GM21381 (cell line): ENCODE measurements at regions not wholly inside any gene's neighbourhood (a gene's known extent, or its start where the extent isn't known, plus 50 kb on each side); places are given as distances from the start of the nearest gene placed in this dataset.

Experiments used
- ATAC-seq: cut with Tn5 transposase; IDR thresholded peaks from one replicate; pipeline ENCODE4 v1.9.1; 2021; ENCODE audit warnings: mild to moderate bottlenecking, moderate library complexity; ENCODE audit not compliant: unreplicated experiment

DNA sequence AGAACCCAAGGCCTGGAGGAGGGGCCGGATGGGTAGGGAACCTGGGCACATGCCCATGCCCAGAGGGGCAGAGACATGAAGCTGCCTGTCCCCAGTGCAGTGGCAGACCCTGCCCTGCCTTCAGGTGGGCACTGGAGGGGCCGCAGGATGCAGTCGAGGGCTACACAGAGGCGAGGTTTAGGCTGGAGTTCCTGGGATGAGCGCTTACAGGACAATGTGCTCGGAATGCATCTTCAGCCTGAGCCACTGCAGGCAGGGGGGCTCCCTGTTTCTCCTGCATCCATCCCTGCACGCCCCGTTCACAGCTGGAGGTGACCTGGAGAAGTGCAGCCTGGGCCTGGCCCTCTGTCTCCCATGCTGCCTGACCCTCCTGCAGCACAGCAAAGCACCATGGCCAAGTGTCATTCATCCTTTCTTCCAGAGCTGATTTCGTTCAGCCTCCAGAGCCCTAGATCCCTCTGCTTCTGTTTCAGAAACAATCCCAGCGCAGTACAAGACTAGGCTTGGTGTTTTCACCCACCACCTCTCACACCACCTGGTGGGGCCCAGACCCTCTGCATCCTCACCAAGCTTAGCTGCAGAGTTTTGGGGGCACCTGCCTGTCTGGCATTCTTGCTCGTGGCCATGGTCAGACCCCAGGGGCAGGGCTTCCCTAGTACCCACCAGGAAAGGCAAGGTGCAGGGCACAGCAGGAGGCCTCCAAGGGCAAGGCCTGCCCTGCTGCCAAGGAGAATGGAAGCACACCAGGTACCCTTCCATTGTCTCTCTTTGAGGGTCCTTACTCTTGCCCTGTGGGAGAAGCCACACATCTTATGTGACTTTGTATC, 311.9 kb downstream of the TCERG1L start:
- no peak for ATAC-seq

DNA sequence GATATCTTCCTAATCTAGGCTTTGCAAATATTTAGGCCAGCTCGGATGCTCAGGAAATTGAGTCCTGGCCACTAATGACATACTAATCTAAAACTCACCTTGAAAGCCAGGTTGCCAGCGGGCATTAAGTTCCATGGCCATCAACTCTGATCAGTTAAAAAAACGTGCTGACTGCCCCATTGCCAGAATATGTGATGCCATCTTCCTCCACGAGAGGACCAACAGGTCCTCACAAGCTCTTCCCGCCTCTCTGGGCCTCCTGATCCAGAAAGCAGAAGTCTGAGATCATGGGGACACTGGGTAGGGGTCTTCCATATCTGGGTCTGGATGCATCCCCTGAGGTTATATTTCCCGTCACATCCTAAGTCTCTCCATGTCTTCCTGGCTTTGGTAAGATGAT, 311.3 kb downstream of the TCERG1L start:
- ATAC-seq, result no peak

DNA sequence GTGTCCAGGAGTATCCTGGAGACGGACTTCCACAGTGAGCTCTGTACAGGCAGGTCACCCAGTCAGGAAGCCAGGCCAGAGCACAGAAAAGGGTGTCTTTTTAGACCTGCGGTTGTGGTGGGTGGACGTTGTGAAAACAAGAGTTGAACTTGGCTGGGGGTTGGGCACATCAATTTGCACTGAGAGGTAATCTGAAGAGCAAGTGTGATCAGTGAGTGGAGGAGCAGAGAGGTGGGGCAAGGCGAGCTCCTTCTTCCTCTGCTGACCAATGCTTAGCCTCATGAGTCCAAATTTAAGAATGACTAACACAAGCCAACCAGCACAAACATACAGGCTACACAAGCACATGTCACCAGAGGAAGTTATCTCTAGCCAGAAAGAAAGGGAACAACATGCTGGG, 310.8 kb downstream of the TCERG1L start:
- ATAC-seq, result no peak

DNA sequence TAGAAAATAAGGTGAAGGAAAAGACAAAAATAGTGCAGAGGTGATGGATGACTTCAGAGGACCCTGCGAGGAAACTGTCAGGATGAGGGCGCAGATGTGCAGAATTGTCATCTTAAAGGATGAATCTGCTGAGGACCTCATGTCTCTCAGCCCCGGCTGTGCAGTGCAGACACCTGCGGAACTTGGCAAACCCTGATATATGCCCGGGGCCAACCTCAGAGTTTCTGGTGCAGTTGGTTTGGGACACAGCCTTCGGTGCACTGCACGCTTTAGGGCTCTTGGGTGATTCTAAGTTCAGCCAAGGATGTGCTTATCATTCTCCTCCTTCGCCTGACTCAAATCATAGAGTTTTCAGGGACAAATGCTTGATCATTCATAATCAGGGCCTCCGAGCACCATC, 310.1 kb downstream of the TCERG1L start:
- no peak for ATAC-seq

GRCh38 chr10:131002031-131002861, 309.3 kb downstream of the TCERG1L start:
- no peak for ATAC-seq

DNA sequence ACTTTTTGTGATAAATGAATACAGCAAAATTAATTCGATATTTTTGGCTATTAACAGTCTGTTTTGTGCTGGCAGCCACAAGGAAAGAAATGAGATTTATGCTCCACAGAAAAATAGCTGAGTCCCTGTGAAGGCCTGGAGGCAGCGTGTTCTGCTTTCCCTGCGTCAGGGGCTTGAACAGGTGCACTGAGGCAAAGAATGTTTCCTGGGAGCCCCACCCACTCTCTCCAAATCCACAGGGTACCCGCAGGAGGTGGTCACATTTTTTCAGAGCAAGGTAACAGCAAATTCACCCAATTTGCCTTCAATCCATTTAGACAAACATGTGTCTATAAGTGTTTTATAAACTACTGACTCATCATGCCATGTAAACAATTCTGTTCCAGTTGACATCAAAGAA, 308.1 kb downstream of the TCERG1L start:
- no peak for ATAC-seq

GRCh38 chr10:131004276-131004675, 307.2 kb downstream of the TCERG1L start:
- no peak for ATAC-seq

GRCh38 chr10:131006458-131007256, 304.9 kb downstream of the TCERG1L start:
- ATAC-seq, result no peak

DNA sequence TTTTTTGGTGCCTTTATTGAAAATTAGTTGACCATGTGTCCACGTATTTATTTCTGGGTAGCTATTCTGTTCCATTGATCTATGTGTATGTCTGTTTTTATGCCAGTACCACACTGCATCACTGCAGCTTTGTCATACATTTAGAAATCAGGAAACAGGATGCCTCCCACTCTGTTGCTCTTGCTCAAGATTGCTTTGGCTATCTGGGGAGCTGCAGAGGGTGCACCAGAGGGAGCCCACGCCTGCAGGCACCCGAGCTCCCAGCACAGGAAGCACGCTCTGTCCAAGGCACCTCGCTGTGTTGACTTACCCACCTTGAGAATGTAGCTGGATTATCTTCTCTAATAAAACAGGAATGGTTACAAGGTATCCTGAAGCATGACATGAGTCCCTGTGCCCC, 301.7 kb downstream of the TCERG1L start:
- ATAC-seq, result no peak

DNA sequence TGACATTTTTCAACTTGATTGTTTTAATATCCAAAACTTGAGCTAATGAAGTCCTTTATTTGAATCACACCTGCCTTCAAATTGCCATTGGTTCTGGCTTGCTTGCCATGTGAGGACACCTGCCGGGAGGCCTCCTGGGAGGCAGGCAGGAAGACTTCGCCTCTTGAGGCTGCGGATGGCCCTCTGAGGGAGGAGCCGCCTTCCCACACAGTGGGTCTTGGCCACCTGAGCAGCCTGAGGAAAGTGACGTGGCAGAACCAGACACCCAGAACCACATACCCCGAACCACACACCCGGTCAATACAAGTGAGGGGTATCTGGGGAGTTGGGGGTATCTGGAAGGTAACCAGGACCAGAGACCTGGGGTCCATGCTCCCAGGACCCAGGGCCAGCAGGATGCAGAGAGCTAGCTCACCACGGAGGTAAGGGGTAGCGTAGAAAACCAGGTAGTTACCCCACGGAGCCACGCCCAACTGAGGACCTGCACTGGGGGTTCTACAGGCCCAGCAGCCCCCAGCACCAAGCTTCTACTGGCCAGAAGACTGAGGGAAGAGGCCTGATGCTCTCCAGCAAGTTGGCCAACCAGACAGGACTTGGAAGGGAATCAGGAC, 300.5 kb downstream of the TCERG1L start:
- ATAC-seq, result no peak

DNA sequence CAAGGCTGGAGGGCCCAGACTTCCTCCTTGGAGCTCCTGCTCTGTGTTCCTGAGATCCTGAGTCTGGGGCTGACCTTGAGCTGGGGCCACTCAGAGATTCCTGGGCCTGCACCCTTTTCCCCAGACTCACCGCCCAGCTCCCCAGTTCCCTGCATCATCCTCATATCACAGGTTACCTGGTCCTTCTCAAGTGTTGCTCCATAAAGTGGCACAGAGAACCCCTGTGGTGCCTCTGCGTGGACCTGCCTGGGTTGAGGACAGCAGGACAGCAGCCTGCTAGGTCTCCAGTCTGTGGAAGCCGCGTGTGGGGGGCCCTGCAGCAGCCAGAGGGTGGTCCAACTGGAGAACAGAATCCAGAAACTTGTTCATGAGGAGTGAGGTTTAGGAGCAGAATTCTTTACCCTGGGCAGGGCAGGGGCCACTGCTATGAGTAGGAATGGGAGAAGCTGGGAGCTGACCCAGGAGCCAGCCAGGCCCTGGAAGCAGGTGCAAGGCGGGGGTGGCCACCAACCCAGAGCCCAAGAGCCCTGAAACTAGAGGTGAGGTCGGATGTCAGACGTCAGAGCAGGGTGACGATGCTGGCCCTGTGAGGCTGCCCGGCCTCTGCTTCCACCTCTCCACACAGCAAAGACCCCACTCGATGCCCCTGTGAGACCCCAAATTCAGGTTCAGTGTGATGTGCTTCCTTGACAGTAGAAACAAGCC, 299.4 kb downstream of the TCERG1L start:
- ATAC-seq, result no peak

- ATAC-seq, result no peak
These were observed 298.9 kb downstream of the TCERG1L start for GRCh38 chr10:131012641-131012985.

- ATAC-seq, result no peak
These were observed 298.1 kb downstream of the TCERG1L start for GRCh38 chr10:131013281-131013912.

- ATAC-seq, result no peak
These were observed 297.2 kb downstream of the TCERG1L start for GRCh38 chr10:131014271-131014670.

DNA sequence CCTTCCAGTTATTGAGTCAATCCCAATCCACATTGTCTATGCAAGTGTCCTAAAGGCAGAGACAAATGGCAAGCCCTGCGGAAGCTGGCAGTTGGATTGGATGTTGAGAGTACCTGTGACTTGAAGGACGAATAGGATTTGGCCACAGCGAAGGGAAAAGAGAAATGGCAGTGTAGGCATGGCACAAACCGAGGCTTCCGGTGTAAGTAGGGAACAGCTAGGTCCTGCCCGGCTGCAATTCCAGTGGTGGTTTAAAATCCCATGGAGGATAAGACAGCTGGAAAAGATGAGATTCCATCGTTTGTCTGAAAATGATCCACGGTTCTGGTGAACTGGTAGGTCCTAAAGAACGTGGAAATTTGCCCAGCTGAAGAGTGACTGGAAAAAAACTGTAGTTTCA, 296.2 kb downstream of the TCERG1L start:
- ATAC-seq, result no peak

GRCh38 chr10:131016556-131016955, 295.0 kb downstream of the TCERG1L start:
- ATAC-seq, result no peak

- ATAC-seq, result no peak
These were observed 293.8 kb downstream of the TCERG1L start for GRCh38 chr10:131017566-131018285.

GRCh38 chr10:131018886-131019500, 292.5 kb downstream of the TCERG1L start:
- ATAC-seq, result no peak

- ATAC-seq, result no peak
These were observed 291.8 kb downstream of the TCERG1L start for GRCh38 chr10:131019696-131020095.
